ENCODE measurements at regions not wholly inside any gene's neighbourhood (a gene's known extent, or its start where the extent isn't known, plus 50 kb on each side); places are given as distances from the start of the nearest gene placed in this dataset.

- TF ChIP-seq POLR2AphosphoS5 (IDR thresholded peaks at IDR 0.05) = no peak
- no peak for TF ChIP-seq TAF1 (IDR thresholded peaks at IDR 0.05; ENCODE audit: low read depth)
- TF ChIP-seq CTCF (IDR thresholded peaks at IDR 0.05; ENCODE audit: poor library complexity, severe bottlenecking) = no peak
- no peak for TF ChIP-seq RAD21 (conservative IDR thresholded peaks at IDR 0.05)
- TF ChIP-seq EZH2 (IDR thresholded peaks at IDR 0.05; ENCODE audit: borderline replicate concordance, insufficient read depth, low read length, poor library complexity, severe bottlenecking) = no peak
Measured at GRCh38 chr5:164057121-164057520, 551.7 kb downstream of the MAT2B start.
